ENCODE measurements at regions not wholly inside any gene's neighbourhood (a gene's known extent, or its start where the extent isn't known, plus 50 kb on each side); places are given as distances from the start of the nearest gene placed in this dataset.

DNA sequence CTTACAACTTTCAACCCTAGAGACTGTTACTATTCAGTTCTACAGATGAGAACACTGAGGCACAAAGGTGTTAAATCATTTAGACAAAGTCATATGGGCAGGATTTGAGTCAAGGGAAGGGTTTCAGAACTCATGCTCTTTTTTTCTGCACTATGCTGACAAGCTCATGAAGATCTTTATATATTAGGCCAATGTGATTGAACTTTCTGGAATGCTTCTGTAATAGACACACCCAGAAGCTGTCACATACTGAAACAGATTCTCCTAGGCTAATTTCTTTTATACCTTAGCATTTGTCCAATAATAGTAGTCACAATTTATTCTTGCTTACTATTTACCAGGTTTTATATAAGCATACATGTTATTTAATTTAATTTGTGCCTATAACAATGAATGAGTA, 164.0 kb downstream of the ALG10B start:
- TF ChIP-seq, protein P1, sequence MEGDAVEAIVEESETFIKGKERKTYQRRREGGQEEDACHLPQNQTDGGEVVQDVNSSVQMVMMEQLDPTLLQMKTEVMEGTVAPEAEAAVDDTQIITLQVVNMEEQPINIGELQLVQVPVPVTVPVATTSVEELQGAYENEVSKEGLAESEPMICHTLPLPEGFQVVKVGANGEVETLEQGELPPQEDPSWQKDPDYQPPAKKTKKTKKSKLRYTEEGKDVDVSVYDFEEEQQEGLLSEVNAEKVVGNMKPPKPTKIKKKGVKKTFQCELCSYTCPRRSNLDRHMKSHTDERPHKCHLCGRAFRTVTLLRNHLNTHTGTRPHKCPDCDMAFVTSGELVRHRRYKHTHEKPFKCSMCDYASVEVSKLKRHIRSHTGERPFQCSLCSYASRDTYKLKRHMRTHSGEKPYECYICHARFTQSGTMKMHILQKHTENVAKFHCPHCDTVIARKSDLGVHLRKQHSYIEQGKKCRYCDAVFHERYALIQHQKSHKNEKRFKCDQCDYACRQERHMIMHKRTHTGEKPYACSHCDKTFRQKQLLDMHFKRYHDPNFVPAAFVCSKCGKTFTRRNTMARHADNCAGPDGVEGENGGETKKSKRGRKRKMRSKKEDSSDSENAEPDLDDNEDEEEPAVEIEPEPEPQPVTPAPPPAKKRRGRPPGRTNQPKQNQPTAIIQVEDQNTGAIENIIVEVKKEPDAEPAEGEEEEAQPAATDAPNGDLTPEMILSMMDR (IDR thresholded peaks at IDR 0.05; ENCODE audit: low read depth, low read length), result no peak
- no peak for TF ChIP-seq POLR2A (IDR thresholded peaks at IDR 0.05; ENCODE audit: extremely low read depth, insufficient read length)
- TF ChIP-seq, protein P2, sequence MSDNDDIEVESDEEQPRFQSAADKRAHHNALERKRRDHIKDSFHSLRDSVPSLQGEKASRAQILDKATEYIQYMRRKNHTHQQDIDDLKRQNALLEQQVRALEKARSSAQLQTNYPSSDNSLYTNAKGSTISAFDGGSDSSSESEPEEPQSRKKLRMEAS (IDR thresholded peaks at IDR 0.05; ENCODE audit: low read depth, low read length), result no peak
- TF ChIP-seq MYC (IDR thresholded peaks at IDR 0.05; ENCODE audit: low read depth, low read length), result no peak
- H3K4me3 ChIP-seq (ENCODE audit: low read depth, low read length), result no peak overlapping the region
- no peak for DNase-seq (ENCODE audit: low read depth)

DNA sequence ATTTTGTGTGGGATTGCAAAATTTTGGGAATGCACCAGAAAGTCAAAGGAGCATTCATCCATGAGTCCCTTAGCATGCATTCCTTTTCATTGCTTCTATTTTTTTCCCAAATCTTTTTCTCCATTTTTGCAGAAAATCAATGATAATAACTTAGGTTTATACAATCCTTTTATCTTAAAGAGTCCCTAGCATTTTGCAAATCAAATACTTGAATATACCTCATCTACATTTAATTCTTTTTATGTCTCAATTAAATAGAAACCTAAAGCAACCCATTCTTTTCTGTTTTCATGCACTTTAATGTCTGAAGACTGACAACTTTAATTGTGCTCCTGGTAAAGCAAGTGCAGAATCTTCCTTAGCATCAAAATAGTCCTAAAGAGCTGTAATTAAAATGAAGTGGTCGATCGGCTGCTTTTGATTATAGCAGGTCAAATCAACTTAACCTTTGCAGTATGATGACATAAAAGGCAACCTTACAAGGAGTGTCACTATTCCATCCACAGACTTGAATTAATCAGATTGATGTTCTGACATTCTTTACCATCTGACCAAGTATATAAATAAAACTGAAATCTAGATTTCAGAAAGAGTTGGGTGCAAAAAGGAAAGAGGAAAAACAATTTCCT, 168.4 kb downstream of the ALG10B start:
- H3K4me3 ChIP-seq (ENCODE audit: low read depth, low read length), result no peak overlapping the region
- no peak for TF ChIP-seq MYC (IDR thresholded peaks at IDR 0.05; ENCODE audit: low read depth, low read length)
- TF ChIP-seq, protein P2 (IDR thresholded peaks at IDR 0.05; ENCODE audit: low read depth, low read length), result no peak
- no peak for TF ChIP-seq POLR2A (IDR thresholded peaks at IDR 0.05; ENCODE audit: extremely low read depth, insufficient read length)
- TF ChIP-seq, protein P1 (IDR thresholded peaks at IDR 0.05; ENCODE audit: low read depth, low read length), result no peak
- DNase-seq (ENCODE audit: low read depth), result no peak

DNA sequence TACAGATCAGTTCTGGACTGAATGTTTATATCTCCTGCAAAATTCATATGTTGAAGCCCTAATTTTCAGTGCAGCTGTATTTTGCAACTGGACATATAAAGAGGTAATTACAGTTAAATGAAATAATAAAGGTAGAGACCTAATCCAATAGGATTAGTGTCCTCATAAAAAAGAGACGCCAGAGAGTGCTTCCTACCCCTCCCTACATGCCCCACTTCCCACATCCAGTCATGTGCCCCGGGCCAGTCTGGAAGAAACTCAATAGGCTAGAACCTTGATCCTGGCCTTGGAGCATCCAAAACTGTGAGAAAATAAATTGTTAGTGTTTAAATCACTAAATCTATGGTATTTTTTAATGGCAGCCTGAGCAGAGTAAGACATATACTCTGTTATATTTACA, 172.3 kb downstream of the ALG10B start:
- no peak for DNase-seq (ENCODE audit: low read depth)
- H3K4me3 ChIP-seq (ENCODE audit: low read depth, low read length), result no peak overlapping the region
- TF ChIP-seq, protein P1 (IDR thresholded peaks at IDR 0.05; ENCODE audit: low read depth, low read length), result no peak
- TF ChIP-seq, protein P2 (IDR thresholded peaks at IDR 0.05; ENCODE audit: low read depth, low read length), result no peak
- TF ChIP-seq POLR2A (IDR thresholded peaks at IDR 0.05; ENCODE audit: extremely low read depth, insufficient read length) (no peak), MYC (IDR thresholded peaks at IDR 0.05; ENCODE audit: low read depth, low read length) (no peak)

DNA sequence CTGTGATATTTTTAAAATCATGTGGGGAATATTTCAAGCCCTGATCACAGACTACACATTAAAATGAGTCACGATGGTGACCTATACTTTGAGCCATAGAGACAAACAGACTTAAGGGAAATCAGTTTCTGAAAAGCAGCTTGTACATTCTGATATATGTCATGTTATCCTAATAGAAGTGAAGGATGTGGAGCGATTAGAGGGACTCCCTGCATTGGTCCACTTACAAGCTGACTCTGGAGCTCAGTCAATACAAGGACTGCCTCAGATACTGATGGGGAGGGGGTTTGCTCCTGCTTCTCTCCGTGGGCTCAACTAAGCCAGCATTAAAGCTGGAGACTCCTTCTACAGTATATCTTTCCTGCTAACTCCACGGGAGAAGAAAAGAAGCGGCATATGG, 173.5 kb downstream of the ALG10B start:
- TF ChIP-seq, protein P2 (IDR thresholded peaks at IDR 0.05; ENCODE audit: low read depth, low read length), result no peak
- TF ChIP-seq MYC (IDR thresholded peaks at IDR 0.05; ENCODE audit: low read depth, low read length), result no peak
- TF ChIP-seq, protein P1 (IDR thresholded peaks at IDR 0.05; ENCODE audit: low read depth, low read length), result no peak
- TF ChIP-seq POLR2A (IDR thresholded peaks at IDR 0.05; ENCODE audit: extremely low read depth, insufficient read length), result no peak
- no peak overlapping the region for H3K4me3 ChIP-seq (ENCODE audit: low read depth, low read length)
- no peak for DNase-seq (ENCODE audit: low read depth)

DNA sequence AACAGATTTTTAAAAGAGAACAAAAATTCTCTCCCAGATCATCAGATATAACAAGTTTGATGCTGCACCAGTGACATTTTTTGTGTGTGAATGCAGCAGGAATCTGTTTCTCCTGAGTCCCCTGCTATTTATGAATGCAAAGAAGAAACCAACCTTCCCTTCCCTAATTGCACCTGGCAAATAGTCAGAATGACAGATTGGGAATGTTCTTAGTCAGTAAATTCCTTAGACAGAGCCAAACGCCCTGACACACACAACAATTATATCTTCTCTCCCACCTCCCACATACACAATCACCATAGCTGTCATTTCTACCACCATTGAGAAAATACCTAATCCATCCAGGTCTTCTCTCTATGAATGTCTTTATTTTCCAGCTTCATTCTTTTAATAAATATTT, 174.4 kb downstream of the ALG10B start:
- TF ChIP-seq POLR2A (IDR thresholded peaks at IDR 0.05; ENCODE audit: extremely low read depth, insufficient read length) (no peak), MYC (IDR thresholded peaks at IDR 0.05; ENCODE audit: low read depth, low read length) (no peak)
- TF ChIP-seq, protein P1 (IDR thresholded peaks at IDR 0.05; ENCODE audit: low read depth, low read length), result no peak
- TF ChIP-seq, protein P2 (IDR thresholded peaks at IDR 0.05; ENCODE audit: low read depth, low read length), result no peak
- no peak for DNase-seq (ENCODE audit: low read depth)
- no peak overlapping the region for H3K4me3 ChIP-seq (ENCODE audit: low read depth, low read length)
